HS-27A (cell line): ENCODE measurements at regions not wholly inside any gene's neighbourhood (a gene's known extent, or its start where the extent isn't known, plus 50 kb on each side); places are given as distances from the start of the nearest gene placed in this dataset.

Experiments
- DNase-seq: peaks from one replicate; pipeline ENCODE4 v3.0.0-alpha.2; 2012; ENCODE audit warnings: low read depth, missing footprints

DNA sequence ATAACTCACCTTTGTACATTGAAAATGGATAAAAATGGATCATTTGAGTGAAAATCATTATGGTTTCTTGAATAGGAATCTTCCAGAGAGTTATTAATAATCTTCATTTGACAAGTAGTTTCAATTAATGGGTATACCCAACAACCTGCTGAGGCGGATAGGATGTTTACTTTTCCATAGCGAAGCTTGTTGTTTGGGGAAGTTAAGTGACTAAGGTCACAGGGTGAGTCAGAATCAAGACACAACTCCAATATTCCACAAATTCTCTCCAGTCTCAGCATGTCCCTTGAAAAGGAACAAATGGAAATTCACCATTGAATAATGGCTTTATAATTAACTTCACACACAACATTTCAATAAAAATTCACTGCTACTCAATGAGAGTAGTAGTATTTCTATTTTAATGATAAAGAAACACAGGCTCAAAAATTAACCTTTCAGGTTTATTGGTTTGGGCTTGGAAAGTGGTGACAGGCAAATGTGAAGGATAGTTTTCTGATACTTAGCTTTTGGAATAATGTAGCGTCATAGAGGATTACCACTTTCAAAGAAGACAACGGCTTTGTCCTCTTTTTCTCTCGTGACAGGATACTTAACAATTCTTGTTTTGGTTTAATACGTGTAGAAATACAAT is 211.3 kb downstream of the GPD2 start:
- DNase-seq = no peak

DNA sequence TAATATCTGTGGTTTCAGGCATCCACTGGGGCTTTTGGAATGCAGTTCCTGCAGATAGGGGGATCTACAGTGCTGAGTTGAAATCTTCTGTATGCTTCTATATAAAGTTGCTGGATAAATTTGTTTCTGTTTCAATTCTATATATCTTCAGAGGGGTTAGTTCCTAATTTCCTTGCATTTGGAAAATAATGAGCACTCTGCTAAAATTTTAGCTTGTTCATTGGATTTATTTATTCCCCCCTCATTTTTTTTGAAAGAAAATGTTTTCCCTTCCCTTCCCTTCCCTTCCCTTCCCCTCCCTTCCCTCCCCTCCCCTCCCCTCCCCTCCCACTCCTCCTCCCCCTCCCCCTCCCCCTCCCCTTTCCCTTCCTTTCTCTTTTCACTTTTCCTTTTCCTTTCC is 212.3 kb downstream of the GPD2 start:
- no peak for DNase-seq

DNA sequence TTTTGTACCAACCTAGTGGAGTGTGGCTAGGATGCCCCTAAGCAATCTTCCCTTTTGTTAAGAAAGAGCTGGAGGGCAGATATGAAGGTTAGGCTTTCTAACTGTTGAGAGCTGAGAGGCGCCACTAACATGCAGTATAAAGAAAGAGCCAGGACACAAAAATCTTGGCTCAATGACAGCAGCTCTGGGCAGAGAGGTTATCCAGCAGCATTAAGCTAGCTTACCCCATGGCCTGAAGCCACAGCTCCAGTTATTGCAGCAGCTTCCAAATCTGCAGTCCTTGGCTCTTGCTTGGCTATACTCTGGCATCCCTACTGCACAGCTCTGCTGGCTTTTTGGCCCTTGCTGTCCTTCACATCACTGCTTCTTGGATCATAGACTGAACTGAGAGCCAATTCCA is 213.4 kb downstream of the GPD2 start:
- no peak for DNase-seq

DNA sequence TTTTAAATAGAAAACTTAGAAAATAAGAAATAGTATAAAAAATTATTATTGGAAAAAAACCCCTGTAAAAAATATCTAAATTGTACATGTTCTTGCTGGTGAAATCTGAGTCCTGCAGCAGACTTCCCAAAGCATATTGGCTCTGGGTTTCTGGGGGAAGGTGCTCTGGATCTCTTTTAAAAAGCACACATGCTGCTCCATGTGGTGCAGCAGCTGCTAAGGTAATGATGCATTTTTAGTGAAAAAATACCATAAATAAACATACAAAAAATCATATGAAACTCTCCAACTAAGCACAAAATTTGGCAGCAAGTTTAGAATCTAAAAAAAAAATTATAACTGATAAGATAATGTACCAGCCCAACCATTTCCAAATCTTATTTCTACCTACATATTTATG is 216.5 kb downstream of the GPD2 start:
- DNase-seq = no peak

DNA sequence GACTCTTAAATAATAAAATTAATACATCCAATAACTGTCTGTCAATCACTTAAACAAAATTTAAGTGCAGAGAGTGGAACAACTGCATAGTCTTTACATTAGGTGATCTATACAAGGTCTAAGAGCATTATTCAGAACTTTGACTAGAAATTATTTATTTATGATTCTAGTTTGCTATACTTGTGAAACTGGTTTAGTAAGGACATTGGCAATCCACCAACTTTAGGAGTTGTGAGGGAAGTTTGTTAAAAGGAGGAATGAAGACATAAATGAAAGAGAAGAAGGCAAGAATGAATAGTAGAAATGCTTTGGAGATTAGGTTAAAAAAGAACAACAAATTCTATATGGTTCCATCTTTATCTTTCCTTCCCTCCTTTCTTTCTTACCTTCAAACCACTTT is 217.5 kb downstream of the GPD2 start:
- DNase-seq = no peak

DNA sequence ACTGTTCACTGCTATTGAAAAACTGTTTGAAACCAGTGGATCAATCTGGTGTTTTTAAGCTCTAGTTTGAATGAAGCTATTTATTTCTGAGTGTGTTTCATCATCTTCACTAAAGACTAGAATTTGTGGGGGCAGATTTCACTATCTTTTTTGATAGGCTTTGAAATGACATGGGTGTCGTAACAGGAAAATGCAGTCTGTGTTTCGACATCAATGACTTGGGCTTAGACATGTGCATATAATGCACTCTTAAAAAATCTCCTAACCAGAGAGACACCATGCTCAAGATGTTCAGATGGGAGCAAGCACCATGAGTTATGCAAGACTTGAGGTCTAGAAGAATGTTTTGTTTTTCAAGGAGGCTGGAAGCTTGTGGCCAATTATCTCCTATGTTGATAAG is 221.6 kb downstream of the GPD2 start:
- no peak for DNase-seq

DNA sequence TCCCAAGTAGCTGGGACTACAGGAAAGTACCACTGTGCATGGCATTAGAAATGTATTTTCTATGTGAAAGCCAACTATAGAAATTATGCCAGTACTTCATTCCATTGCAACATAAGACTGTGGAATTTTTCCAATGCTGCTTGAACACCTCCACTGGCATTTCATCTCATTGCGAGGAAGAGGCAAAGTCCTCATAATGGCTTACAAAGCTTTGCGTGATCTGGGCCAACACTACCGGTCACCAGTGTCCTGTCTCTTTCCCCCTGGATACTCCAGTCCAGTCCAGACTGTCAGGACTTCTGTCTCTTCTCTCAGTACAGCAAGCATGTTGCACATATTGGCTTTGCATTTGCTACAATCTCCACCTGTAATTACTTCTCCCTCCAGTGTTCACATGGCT is 223.5 kb downstream of the GPD2 start:
- DNase-seq = no peak

DNA sequence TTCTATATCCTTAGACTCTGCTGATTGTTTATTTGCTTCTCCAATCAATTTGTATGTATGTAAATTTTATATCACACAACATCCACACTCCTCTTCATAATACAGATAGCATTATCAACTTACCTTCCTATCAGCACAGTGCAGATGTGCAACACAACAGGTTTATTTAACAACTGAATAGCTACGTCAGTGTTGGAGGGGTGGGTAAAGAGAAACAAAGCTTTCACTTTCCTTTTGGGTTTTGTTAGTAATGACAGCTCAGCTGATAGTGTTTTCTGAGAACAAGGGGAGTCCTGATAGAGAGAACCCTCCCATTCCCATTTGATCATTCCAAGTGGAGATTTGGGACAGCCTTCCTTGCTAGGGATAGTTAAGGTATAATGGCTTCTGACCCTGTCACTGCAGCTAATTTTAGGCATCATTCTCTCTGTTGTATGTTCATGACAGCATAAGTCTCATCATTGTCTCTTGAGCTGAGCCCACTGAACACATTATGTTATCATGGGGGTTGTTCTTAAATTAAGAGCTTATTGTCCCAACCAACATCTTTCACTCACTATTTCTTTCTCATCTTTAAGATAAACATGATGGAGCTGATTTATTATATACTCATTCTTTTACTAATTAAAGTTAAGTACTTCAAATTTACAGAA is 227.7 kb downstream of the GPD2 start:
- no peak for DNase-seq

DNA sequence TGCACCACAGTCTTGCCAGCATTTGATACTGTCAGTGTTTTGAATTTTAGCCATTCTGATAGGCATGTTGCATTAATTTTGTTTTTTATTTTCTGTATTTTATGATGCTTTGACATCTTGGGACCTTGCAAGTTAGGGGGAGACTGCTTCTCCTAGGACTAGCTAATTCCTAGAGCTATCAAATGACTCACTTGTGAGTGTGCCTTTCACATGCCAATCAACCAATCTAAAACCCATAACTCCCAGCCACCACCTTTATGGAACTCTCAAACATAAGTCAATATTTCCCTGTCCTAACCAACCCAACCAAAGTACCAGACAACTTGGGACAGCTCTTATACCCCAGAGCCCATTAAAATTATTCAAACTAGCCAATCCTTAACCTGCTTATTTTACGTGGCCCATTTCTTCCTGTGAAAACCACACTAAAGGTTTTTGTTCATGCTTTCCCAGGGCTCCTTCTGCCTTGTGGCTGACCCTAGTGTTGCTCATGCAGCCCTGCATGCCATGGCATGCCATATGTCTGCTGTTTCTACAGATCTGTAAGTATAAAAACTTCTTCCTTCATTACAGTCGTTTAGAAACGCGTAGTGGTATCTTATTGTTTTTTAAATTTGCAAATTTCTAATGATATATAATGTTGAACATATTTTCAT is 230.1 kb downstream of the GPD2 start:
- DNase-seq = no peak

DNA sequence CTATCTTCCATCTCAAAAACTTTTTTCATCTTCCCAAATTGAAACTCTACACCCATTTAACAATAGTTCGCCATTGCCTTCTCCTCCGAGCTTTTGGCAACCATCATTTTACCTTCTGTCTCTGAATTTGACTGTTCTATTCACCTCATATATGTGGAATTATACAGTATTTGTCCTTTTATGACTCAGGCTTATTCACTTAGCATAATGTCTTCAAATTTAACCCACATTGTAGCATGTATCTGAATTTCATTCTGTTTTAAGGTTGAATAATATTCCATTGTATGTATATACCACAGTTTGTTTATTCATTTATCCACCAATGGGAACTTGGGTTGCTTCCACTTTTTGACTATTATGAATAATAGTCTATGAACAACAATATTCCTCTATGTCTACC is 233.9 kb downstream of the GPD2 start:
- no peak for DNase-seq

DNA sequence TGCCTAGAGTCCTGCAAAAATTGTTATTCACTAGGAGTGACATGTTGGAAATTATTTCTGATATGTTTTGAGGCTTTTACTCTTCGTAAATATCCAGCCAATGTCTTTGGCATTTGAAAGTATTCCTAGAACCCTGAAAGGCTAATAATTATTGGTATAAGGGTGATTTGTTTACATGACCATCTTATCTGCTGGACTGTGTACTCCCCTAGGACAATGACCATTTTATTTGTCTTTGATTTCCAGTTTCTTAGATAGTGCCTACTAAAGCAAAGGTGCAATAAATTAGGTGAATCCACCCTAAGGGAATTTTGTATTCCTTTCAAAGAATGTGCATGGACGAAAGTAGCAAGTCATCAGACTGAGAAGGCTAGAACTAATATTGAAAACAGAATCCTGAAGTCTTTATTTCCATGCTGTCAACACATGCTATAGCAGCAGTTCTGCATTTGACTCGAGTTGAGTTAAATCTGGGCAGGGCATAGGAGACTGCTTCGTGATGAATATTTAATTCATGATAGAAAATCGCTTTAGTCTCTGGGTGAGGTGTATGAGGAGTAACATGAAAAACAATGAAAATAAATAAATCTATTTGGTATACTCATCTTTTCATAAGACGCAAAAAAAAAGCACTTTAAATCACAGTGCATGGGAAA is 235.7 kb downstream of the GPD2 start:
- no peak for DNase-seq

DNA sequence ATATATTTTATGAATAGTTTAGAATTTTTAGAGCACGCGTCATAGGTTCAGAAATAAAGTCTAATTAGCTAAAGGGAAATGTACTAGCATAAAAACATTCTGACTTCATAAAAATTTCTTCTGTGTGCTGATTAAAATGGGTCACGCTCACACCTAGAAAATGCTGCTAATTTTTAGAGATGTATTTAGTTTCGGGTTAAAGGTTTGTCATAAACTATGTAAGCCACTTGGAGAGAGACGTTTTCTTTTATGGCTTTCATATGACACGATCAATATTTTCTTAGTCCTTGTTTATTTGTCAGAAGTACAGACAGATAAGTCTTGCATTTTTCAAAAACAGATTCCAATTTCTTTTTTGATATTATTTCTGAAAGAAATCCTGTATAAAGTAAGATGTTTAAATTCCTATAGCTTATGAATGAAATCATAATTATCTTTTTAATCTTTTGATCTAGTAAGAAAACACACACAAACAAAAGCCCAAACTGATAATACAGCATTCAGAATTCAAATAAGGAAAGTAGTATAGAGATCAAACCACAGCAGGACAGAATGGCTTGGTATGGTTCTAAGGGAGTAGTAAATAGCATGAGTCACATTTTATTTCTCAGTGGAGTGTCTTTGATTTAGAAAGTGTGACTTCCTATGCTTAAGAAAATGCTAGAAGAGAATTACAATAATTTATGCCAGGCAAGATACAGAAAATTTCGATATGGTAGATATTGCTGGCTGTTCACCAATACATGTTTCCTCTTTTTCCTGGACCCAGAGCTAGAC is 236.6 kb downstream of the GPD2 start:
- no peak for DNase-seq

DNA sequence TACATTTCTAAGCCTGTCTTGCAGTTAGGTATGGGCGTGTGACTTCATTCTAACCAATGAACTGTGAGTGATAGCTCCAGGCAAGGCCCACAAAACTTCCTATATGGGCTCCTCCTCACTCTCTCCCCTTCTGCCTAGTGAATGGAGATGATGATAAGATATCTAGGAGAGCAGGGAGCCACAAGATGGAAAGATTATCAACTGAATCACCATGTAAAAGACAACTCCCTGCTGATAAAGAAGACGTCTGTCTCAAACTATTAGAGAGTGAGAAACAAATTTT is 237.1 kb downstream of the GPD2 start:
- DNase-seq = no peak

DNA sequence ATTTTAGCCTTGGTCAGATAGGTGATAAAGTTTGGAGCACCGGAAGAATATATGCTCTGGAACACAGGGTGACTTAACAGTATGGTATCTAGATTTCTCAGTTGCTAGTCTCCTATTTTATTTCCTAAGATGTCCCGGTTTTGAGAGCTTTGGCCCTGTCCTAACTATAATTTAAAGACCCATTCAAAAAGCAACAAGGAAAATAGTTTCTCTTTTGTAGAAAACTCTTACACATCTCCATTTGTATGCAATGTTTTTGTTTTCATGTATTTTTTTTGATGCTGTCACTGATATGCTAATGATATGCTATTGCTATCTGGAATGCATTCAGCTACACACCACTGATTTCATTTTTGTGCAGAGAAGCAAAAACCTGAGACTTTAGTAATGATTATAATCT is 237.8 kb downstream of the GPD2 start:
- DNase-seq = no peak

DNA sequence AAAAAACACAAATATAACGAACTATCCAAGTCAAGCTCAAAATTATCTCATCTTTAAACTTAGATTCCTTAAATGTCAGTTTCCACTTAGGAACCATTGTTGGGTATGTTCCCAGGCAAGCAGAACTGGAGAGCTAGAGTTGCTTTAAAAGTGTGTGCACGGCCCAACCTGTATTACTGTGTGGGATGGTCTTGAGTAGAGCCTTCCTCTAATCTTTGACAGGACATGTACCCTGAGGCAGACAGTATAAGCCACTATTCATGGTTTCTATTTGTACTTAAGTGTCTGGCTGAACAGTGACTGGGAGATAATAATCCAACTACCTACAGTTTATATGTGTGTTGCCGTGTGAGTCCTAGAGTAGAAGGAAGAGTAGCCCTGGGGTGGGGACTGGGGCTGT is 239.7 kb downstream of the GPD2 start:
- no peak for DNase-seq

DNA sequence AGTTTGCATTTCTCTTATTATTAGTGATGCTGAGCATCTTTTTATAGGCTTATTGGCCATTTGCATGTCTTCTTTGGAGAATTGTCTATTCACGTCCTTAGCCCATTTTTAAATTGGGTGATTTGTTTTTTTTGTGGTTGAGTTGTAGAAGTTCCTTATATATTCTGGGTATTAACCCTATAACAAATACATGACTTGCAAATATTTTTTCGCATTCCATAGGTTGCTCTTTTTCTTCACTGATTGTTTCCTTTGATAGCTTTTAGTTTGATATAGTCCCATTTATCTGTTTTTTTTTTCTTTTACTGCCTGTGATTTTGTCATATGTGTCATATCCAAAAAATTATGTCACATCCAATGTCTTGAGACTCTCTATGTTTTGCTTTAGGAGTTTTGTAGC is 243.6 kb downstream of the GPD2 start:
- no peak for DNase-seq

DNA sequence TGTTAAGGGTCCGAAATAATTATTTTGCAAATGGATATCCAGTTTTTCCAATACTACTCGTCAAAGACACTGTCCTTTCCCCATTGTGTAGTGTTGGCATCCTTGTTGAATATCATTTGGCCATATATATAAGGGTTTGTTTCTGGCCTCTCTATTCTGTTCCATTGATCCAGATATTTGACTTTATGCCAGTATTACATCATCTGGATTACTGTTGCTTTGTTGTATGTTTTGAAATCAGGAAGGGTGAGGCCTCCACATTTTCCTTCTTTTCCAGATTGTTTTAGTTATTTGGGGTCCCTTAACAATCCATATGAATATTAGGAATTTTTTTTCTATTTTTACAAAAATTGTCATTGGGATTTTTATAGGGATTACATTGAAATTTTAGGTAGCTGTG is 244.1 kb downstream of the GPD2 start:
- DNase-seq = no peak

DNA sequence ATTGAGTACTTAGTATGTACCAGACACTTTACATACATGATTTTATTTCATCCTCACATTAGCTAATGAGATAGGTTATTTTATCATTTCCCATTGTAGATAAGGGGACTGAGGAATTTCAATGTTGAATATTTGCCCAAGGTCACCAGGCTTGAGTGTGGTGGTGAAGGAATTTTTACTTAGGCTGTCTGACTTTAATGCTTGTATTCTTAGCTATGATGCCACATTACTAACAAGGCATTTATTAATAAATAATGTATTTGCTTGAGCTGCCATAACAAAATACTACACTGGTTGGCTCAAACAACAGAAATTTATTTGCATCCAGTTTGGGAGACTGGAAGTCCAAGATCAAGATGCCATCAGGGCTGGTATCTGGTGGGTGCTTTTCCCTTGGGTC is 250.9 kb downstream of the GPD2 start:
- DNase-seq = no peak

DNA sequence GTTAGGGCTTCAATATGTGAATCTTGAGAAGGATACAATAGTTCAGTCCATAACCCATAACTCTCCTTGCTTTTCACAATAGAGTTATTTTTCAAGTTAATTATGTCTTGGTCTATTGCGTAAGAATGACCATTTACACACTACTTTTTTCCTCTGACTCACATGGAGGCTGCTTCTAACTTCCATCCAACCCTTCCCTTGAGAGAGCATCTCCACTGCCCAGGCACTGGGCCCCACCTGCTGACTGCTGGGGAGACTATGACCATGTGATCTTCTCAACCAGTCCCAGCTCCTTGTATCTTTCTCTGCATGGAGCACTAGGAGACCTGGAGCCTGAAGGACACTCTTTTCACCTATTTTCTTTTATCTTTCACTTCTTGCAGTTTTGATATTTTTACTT is 251.5 kb downstream of the GPD2 start:
- DNase-seq = no peak

DNA sequence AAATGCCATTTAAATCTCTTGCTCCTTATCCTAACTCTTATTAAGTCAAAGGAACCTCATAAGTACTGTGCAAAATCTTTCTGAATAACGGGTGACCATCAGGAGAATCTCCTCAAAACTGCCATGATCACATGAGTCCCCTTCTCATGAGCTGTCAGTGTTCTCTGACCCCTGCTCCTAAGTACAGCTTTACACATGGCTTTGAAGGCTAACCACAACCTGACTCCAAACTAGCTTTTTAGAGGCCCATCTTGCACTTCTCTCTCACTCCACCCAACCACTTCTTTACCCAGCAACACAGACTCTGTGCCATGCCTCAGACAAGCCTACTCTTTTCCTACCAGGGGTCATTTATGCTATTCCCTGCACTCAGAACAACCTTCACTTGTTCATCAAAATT is 253.8 kb downstream of the GPD2 start:
- DNase-seq = no peak

DNA sequence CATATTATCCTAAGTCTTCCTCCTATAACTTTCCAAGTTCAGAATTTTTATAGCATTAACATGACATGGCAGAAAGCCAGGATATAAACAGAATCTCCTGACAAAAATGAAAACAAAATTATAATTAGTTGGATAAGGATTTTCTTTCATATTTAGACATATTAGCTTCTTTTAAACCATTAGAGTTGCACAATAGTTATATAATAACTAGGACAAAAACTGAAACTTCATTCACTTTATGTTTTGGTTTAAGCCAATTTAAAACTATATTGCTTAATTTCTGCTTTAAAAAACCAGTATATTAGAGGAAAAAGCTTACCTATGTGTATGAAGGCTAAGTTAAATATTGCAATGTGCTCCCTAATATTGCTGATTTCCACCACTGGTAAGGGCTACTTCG is 254.8 kb downstream of the GPD2 start:
- DNase-seq = no peak

DNA sequence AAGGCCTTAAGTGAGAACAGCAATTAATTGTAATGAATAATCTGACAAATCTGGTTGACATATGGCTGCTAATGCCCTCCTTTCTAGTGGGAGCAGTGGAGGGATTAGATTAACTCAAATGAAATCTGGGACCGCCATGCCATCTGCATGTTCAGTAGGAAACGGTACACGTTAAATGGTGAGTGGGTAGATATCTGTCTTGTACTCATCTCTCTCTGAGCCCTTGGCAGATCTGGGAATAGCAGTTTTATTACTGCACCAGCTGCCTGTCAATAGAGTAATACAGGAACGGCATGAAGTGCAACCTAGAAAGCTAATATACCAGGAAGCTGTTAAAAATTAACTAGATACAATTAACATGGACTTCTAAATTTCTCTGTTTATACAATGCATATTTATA is 258.8 kb downstream of the GPD2 start:
- no peak for DNase-seq

DNA sequence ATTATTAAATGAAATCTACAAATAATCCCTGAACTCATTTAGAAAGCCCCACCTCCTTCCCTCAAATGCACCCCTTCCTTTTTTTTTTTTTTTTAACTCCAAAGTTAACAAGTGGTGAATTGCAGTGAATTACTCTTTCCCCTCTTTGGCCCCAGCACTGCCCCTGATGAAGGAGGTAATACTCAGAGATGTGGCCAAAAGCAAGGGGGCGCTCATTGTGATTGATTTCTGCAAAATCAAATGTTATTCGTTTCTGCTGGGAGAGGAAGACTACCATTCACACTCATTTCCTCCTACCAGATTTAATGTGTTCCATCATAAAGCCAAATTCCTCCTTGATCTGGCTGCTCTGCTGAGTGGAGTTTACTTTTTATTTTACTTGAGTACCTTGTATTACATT is 259.4 kb downstream of the GPD2 start:
- DNase-seq = no peak
